ENCODE measurements at regions not wholly inside any gene's neighbourhood (a gene's known extent, or its start where the extent isn't known, plus 50 kb on each side); places are given as distances from the start of the nearest gene placed in this dataset.
A peak's percentile ranks its signal among the peaks of the same experiment; 100 is the strongest.

DNA sequence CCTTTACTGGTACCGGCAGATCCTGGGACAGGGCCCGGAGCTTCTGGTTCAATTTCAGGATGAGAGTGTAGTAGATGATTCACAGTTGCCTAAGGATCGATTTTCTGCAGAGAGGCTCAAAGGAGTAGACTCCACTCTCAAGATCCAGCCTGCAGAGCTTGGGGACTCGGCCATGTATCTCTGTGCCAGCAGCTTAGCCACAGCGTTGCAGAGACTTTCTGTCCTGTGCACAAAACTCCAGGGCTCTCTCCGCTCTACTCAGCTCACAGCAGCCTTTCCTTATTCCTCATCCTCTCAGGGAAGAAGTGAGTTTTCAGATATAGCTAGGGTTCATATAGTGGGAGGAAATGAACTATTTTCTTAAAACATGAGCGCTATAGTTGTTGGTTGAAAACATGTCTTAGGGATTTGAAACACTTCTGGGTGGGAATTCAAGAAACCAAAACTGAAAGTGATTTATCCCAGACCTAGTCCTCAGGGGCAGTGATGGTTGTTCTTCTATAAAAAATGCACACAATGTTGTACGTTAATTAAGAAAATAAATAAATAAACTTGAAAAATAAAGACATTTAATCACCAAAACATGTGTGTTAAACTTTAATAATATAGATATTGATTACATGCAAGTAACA lies 150.2 kb upstream of the PRSS58 start:
- Histone ChIP-seq H3K36me3 (ENCODE audit: control insufficient read depth, insufficient read depth, low read length) (no peaks in the 10 kb centered on the region), H3K79me2 (ENCODE audit: control insufficient read depth, insufficient read depth, low read length) (no peaks in the 10 kb centered on the region), H3K27ac (ENCODE audit: insufficient read depth, low read length) (no peak overlapping the region), H2AFZ (ENCODE audit: low read length) (peak overlapping the region; percentile 80), H3K27me3 (ENCODE audit: control insufficient read depth, insufficient read depth, low read length) (no peaks in the 10 kb centered on the region), H3K9me3 (ENCODE audit: control insufficient read depth, insufficient read depth, low read depth, low read length) (no peaks in the 10 kb centered on the region), H3K4me2 (ENCODE audit: extremely low read depth, insufficient read depth, low read length) (peak overlapping the region; percentile 79), H3K9ac (ENCODE audit: insufficient read depth, low read length) (no peak overlapping the region), H3K4me1 (ENCODE audit: control insufficient read depth, extremely low read depth, insufficient read depth, low read length) (no peaks in the 10 kb centered on the region), H3K4me3 (replicated peaks in 1 of 4; ENCODE audit: control extremely low read depth in 1 of 4, insufficient read depth in 1 of 4, low read depth in 3 of 4, low read length in 4 of 4) (peak overlapping the region; percentile 33 to 45 (median 41)), H4K20me1 (ENCODE audit: control insufficient read depth, extremely low read depth, insufficient read depth, low read length) (no peaks in the 10 kb centered on the region)
- TF ChIP-seq, protein P1, sequence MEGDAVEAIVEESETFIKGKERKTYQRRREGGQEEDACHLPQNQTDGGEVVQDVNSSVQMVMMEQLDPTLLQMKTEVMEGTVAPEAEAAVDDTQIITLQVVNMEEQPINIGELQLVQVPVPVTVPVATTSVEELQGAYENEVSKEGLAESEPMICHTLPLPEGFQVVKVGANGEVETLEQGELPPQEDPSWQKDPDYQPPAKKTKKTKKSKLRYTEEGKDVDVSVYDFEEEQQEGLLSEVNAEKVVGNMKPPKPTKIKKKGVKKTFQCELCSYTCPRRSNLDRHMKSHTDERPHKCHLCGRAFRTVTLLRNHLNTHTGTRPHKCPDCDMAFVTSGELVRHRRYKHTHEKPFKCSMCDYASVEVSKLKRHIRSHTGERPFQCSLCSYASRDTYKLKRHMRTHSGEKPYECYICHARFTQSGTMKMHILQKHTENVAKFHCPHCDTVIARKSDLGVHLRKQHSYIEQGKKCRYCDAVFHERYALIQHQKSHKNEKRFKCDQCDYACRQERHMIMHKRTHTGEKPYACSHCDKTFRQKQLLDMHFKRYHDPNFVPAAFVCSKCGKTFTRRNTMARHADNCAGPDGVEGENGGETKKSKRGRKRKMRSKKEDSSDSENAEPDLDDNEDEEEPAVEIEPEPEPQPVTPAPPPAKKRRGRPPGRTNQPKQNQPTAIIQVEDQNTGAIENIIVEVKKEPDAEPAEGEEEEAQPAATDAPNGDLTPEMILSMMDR (conservative IDR thresholded peaks at IDR 0.05 in 1 of 2, IDR thresholded peaks at IDR 0.05 in 1 of 2; ENCODE audit: low read depth in 1 of 2, low read length in 2 of 2), result no peak
- no peak for TF ChIP-seq EZH2 (IDR thresholded peaks at IDR 0.05; ENCODE audit: low read length, missing control alignments)
- peak in 1 of 2 donors; percentile 40 for DNase-seq (ENCODE audit: low read depth in 2 of 2)

DNA sequence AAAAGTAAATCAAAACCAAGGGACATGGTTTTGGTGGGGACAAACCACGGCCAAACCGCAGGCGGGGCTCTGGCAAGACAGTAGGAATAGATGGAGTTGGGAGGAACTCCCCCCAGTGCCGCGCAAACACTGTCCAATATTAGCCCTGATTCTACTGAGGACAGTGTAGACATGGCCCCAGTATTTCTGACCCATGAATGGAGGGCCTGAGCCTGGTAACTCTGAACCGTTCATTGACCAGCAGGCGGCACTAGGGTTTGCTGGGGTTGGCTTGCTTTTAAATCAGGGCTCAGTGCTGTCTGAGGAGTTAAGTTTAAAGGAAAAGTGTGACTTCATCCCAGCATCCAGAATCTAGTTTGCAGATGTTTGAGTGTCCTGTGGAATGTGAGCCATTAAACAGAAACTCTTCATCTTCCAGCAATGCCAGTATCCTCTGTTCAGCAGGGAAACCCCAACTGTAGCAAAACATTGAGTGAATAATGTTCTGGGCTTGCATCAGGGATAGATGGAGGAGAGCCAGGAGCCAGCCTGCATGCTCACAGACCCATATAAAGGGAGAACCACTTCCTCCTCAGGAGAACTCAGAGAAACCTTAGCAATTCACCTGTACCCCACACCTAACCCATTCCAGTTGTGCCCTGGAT lies 147.4 kb upstream of the PRSS58 start:
- H2AFZ ChIP-seq (ENCODE audit: low read length), result no peak overlapping the region
- no peak overlapping the region for H3K4me2 ChIP-seq (ENCODE audit: extremely low read depth, insufficient read depth, low read length)
- H3K27ac ChIP-seq (ENCODE audit: insufficient read depth, low read length), result no peak overlapping the region
- H4K20me1 ChIP-seq (ENCODE audit: control insufficient read depth, extremely low read depth, insufficient read depth, low read length), result no peaks in the 10 kb centered on the region
- H3K36me3 ChIP-seq (ENCODE audit: control insufficient read depth, insufficient read depth, low read length), result no peaks in the 10 kb centered on the region
- DNase-seq (ENCODE audit: low read depth in 2 of 2), result peak in 1 of 2 donors; percentile 41
- no peaks in the 10 kb centered on the region for H3K9me3 ChIP-seq (ENCODE audit: control insufficient read depth, insufficient read depth, low read depth, low read length)
- H3K27me3 ChIP-seq (ENCODE audit: control insufficient read depth, insufficient read depth, low read length), result peaks cover 3% of the 10 kb centered on the region
- H3K4me3 ChIP-seq (replicated peaks in 1 of 4; ENCODE audit: control extremely low read depth in 1 of 4, insufficient read depth in 1 of 4, low read depth in 3 of 4, low read length in 4 of 4), result no peak overlapping the region
- TF ChIP-seq, protein P1 (conservative IDR thresholded peaks at IDR 0.05 in 1 of 2, IDR thresholded peaks at IDR 0.05 in 1 of 2; ENCODE audit: low read depth in 1 of 2, low read length in 2 of 2), result no peak
- no peak for TF ChIP-seq EZH2 (IDR thresholded peaks at IDR 0.05; ENCODE audit: low read length, missing control alignments)
- no peak overlapping the region for H3K9ac ChIP-seq (ENCODE audit: insufficient read depth, low read length)
- H3K4me1 ChIP-seq (ENCODE audit: control insufficient read depth, extremely low read depth, insufficient read depth, low read length), result no peaks in the 10 kb centered on the region
- H3K79me2 ChIP-seq (ENCODE audit: control insufficient read depth, insufficient read depth, low read length), result no peaks in the 10 kb centered on the region

DNA sequence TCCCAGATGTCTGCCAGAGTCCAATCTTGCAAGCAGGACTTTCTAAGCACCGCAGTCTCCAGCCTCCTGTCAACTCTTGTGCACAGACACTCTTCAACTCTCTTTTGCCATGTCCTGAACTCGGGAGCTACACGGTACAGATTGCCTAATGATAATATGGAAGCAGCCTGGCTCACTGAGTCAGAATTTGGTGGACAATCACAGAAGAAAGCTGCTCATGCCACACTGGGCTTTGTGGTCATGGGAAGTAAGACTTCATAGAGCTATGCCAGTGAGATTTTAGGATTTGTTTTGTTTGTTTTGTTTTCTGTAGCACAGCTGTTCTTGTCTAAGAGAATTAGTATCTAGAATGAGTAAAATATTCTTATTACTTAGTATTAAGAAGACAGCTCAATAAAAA lies 144.1 kb upstream of the PRSS58 start:
- peaks cover 3% of the 10 kb centered on the region for H3K27me3 ChIP-seq (ENCODE audit: control insufficient read depth, insufficient read depth, low read length)

More for the DNA sequence above, 144.1 kb upstream of the PRSS58 start:
- H3K4me3 ChIP-seq (replicated peaks in 1 of 4; ENCODE audit: control extremely low read depth in 1 of 4, insufficient read depth in 1 of 4, low read depth in 3 of 4, low read length in 4 of 4), result no peak overlapping the region
- no peak overlapping the region for H3K27ac ChIP-seq (ENCODE audit: insufficient read depth, low read length)
- H3K9ac ChIP-seq (ENCODE audit: insufficient read depth, low read length), result no peak overlapping the region
- no peaks in the 10 kb centered on the region for H3K36me3 ChIP-seq (ENCODE audit: control insufficient read depth, insufficient read depth, low read length)
- no peak for TF ChIP-seq EZH2 (IDR thresholded peaks at IDR 0.05; ENCODE audit: low read length, missing control alignments)
- TF ChIP-seq, protein P1 (conservative IDR thresholded peaks at IDR 0.05 in 1 of 2, IDR thresholded peaks at IDR 0.05 in 1 of 2; ENCODE audit: low read depth in 1 of 2, low read length in 2 of 2), result no peak
- no peaks in the 10 kb centered on the region for H4K20me1 ChIP-seq (ENCODE audit: control insufficient read depth, extremely low read depth, insufficient read depth, low read length)
- no peaks in the 10 kb centered on the region for H3K4me1 ChIP-seq (ENCODE audit: control insufficient read depth, extremely low read depth, insufficient read depth, low read length)
- H3K9me3 ChIP-seq (ENCODE audit: control insufficient read depth, insufficient read depth, low read depth, low read length), result no peaks in the 10 kb centered on the region
- H3K4me2 ChIP-seq (ENCODE audit: extremely low read depth, insufficient read depth, low read length), result no peak overlapping the region
- no peaks in the 10 kb centered on the region for H3K79me2 ChIP-seq (ENCODE audit: control insufficient read depth, insufficient read depth, low read length)
- no peak for DNase-seq (ENCODE audit: low read depth in 2 of 2)
- no peak overlapping the region for H2AFZ ChIP-seq (ENCODE audit: low read length)
